GM21825 (cell line): ENCODE measurements at regions not wholly inside any gene's neighbourhood (a gene's known extent, or its start where the extent isn't known, plus 50 kb on each side); places are given as distances from the start of the nearest gene placed in this dataset.

Source experiments
- ATAC-seq: cut with Tn5 transposase; IDR thresholded peaks from one replicate; pipeline ENCODE4 v1.9.1; 2021; ENCODE audit warnings: mild to moderate bottlenecking, moderate library complexity; ENCODE audit not compliant: unreplicated experiment

DNA sequence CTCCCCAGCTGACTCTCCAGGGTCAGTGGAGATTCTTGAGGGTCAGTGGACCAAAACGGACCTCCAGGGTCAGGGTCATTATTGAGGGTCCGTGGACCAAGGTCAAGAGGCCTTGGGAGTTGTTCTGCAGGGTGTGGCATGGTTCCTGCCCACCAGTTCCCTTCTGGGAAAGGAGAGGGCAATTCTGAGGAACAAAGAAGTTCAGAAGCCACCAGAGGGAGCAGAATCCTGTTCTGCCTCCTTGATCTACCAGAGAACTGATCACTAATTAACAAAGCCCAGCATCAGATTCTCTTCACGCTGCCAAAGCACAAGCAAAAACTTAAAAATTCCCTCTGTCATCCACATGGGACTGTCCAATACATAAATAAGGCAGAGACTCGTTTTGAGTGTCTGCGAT is 263.4 kb downstream of the DHX35 start:
- no peak for ATAC-seq

DNA sequence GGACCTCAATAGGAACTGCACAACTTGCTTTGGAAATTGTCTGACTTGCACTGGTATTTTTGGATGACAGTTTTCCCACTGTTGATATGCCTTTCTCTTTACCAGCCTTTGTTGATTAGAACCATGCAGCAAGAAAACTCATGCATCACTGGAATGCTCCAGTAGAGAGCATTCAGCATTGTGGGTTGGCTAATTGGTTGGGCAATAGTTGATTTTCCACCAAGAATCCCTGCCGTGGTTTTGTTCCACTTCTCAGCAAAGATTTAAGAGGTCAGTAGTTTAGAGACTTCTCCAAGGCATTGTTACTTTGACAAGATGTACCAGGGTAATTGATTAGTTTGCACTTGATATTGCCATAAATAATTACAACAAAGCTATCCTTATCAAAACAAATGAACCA is 260.0 kb downstream of the DHX35 start:
- ATAC-seq, result no peak

DNA sequence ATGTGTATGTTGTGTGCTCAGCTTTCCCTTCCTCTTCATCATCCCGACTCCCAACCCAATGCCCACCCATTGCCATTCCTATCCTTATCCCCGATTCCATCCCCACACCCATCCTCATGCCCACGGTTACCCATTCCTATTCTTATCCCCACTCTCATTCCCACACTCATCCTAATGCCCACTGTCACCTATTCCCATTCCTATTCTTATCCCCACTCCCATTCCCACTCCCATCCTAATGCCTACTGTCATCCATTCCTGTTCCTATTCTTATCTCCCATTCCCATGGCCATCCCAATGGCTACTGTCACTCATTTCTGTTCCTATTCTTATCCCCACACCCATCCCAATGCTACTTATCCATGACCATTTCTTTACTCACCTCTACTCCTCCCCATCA is 254.1 kb downstream of the DHX35 start:
- ATAC-seq, result no peak

DNA sequence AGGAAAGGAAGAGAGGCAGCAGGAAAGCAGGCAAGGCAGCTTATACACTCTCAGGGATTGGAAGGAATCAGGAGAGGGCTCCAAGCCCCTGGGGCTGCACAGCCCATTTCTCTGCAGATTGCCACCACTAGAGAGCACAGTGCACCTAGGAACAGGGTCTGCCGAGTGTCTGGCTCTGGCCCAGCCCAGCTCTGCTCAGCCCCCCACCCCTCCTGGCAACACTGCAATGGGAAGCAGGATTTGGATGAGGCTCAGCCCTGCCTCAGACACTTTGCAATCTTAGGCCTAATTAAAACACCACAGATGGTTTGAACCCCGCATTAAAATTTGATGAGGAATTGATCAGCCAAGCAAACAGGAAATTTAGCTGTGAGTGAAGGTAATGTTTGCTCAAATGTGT is 252.7 kb downstream of the DHX35 start:
- ATAC-seq, result no peak

DNA sequence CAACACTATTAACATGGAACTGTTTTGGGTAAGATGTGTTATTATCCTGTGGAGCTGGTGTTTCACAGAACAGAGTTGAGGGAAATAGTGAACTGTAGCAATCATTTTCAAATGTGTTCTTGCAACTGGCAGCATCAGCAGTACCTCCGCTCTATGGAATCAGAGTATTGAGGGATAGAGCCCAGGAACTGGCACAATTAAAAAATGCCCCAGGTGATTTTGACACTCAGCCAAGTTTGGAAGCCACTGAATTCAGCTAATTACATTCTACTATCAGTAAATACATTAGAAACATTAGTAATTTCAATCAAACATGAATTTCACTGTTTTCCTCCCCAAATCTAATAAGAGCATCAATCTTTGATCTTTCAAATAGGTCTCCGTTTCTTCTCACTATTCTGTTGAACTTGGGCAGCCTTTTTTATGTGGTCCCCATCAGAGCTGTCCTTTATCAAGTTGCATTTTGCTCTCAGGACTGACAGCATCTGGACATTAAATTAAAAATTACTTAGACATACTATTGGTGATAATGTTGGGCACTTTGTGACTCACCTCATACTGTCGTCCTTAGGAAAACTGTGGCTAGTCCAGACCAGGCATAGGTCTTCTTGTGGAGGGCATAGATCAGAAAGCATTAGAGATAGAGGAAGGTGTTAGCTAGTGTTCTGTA is 251.5 kb downstream of the DHX35 start:
- no peak for ATAC-seq

DNA sequence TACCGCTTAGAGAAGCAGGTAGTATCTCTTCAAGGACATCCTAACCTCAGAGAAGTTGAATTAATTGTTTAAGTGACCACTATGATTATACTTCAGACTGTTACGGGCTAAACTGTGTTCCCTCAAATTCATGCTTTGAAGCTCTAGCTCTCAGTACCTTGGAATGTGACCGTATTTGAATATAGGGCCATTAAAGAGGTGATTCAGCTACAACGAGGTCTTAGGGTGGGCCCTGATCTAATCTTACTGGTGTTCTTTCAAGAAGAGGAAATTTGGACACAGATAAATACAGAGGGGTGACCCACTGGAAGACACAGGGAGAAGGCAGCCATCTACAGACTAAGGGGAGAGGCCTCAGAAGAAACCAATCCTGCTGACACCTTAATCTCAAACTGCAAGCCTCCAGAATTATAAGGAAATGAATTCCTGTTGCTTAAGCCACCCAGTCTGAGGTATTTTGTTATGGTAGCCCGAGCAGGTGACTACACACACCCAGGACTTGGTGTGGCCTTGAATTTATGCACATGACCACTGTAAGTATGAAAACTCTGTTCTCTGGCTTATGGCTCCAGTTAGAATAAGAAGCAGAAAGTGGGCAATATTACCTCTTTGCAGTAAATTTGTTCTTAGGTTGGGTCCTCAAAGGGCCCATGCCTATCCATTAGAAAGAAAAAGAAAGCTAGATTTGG is 249.1 kb downstream of the DHX35 start:
- ATAC-seq, result no peak

DNA sequence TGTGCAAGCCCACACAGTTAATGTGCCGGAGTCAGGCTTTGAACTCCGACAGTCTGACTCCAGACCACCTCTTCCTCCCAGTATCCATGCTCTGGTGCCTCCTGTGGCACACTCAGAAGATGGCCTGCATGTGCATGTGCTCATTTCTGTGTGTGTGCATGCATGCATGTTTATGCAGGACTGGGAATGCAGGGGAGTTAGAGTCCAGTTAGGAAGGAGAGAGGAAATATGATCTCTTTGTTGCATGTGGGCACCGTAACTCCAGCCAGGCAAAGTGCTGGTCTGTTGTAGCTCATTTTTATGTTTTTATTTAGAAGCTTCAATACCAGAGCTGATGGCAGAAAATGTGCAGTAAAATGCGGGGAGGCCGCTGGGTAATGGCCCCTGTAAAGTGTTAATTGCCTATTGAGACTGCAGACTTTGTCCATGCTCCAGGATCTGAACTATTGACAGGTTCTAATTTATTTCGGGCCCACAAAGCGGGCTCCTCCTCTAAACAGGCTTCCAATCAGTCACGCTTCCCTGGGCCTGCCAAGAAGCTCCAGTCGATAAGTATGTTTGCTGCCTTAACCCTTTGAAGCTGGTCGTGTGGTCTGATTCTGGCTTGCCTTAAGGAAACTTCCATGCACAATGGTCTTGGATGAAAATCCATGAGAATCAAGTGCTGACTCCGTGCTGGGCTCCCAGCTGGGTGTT is 248.3 kb downstream of the DHX35 start:
- ATAC-seq, result no peak

DNA sequence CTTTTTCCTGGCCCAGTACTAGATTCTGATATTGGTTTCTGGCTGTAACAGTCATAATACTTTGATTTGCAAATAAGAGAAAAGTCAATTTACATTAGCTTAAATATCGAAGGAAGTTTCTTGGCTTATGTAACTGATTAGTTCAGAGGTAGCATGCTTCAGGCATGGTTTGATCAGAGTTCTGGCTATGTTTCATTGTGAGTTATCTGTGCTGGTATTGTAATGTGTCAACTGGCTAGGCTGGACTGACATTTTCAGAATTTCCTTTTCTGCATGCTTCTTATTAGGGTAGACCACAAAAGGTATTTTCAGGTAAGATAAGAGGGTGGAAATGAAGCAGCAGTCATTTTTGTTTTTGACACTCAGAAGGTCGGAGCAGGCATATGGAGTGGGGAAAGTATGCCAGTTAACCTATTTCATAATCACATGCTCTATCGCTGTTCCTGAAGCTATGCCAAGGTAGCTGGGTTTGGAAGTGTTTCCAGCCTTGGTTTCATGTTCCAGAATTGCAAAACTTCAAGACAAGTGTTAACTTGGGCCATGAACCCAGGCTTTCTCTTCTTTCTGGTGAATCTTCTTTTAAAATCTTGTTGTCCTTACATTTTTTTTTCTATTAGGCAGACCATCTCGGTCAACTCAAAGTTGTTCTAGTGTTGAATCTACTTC is 244.9 kb downstream of the DHX35 start:
- ATAC-seq, result no peak

DNA sequence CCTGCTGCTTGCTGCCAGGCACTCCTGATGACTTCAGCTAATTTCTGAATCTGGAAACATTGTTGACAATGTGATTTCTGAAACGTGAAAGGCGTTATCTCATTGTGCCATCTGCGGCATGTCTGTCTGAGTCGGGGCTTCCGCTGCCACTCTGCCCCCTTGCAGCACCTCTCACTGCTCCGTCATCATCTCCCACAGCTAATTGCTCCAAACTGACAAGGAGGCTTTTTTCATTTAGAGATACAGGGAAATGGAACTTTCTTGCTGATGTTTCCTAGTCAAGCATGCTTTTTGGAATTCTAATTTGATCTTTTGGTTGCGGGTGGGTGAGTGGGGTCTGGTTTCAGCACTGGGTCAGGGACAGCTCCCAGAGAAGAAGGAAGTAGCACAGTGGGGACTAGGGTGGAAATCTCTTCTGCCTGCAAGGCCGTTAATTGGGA is 233.5 kb downstream of the DHX35 start:
- no peak for ATAC-seq

DNA sequence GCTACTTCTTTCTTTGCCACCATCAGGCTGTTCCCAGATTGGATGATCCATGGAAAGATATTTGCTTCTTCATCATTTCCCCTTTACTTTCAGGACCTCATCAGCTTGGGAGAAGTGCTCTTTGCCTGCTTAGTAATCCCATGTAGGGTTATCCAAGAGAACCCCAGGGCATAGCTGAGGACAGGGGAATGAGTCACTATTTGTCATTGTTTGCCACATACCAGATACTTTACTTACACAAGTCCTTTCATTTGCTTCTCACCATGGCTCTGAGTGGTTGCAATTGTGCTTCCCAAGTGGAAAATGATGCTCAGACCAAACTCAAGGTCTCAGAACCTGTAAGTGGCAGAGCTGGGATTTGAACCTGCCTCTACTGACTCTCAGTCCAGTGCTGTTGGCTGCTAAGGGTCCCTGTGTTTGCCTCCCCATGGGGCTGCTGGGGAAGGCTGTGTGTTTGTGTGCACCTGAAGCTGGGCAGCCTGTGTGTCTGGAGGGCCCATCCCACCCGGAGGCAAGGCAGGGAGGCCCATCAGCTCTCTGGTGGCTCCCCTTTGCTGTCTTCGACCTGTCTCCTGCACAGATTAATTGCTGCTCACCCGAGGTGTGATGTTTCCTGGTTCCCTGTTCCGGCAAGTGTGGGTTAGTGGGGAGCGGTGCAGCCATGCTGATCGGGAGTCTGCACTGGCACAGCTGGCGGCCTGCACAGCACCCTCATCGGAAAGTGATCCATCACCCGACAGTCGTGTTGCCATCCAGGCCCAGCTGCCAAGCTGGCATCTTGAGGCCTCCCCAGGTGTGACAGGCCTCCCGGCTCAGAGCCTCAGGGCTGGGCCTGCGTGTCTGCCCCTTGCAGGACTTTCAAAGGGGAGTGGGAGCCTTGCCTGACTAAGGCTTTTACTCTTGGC is 228.8 kb downstream of the DHX35 start:
- ATAC-seq, result no peak

DNA sequence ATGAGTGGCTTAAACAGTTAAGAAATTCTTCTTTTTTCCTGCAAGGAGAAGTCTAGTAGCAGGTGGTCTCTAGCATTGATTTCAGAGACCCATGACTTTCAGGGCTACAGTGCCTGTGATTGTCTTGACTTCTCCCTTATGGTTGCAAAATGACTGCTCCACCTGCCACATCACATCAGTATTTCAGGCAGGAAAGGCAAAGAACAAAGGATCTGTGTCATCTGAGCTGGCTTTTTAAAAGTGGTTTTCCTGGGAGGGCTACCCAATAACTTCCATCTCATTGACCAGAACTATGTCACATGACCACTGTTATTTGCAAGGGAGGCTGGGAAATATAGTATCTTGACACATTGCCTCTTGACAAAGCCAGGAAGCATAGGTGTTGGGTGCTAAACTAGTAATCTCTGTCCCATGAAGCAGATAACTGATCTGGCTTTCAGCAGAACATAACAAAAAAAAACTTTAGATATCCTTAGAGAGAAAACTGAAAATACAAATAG is 226.2 kb downstream of the DHX35 start:
- ATAC-seq, result no peak

DNA sequence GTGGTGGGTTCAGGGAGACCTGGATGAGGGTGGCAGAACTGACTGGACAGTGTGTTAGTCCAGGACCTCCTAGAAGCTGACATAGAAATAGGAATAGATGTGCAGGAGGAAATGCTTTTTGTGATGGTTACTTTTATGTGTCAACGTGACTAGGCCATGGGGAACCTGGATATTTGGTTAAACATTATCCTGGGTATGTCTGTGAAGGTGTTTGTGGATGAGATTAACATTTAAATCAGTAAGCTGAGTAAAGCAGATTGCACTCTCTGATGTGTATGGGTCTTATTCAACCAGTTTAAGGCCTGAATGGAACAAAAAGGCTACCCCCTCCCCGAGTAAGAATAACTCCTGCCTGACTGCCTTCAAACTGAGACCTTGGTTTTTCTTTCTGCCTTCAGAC is 219.3 kb downstream of the DHX35 start:
- no peak for ATAC-seq

DNA sequence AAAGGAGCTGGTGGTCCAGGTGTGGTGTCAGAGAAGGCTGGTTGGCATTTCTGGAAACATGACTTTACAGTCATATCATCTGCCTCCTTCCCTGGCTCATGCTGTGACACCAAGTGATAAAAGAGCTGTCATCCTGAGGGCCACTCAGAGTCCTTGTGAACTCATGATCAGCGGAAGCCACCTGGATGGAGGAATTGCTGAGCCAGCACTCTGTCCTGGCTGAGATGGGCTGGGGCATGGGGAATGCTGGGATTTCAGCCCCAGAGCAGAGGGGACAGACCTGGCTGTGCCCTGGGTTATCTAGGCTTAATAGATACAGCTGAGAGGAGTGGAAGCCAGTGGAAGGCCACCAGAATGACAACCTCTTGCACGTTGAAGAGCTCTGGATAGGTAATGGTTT is 214.3 kb downstream of the DHX35 start:
- ATAC-seq, result no peak

DNA sequence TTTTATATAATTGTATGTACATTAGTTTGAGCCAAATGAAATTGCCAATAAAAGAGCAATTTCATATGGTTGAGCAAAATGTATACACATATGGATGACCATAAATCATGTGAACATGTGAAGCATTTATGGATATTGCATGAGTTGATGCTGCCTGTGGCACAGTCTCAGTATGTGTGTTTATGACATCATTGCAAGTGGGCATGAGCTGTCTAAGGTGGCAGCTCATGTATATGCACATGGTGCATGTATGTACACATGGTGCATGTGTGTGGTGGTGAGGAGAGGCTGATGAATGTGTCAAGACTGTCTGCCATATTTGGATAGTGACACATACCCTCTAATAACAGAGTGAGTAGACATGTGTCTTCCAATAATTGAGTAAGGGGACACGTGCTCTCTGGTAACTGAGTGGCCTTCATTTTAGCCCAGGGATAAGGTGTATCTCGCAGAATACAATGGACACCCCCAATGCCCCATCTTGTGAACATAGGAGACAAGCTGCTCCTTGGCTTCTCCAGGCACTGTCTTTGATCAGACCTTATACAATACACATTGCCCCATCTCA is 208.8 kb downstream of the DHX35 start:
- ATAC-seq, result no peak

DNA sequence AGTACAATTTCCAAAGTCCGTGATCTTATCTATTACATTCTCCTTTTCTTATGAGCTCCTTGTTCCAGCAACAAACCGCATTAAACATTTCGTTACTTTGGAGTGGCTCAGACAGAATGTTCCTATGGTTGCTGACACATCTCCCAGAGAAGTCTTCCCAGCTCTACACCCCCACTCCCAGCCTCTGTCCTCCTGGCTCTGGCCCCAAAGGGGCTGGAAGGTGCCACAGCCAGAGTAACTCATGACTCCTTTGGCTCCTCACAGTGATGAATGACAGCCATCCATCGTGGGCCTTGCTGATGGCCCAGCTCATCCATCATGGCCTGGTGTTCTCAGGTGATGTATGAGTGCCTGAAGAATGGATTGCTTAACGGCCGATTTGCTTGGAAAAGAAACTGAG is 203.0 kb downstream of the DHX35 start:
- no peak for ATAC-seq

DNA sequence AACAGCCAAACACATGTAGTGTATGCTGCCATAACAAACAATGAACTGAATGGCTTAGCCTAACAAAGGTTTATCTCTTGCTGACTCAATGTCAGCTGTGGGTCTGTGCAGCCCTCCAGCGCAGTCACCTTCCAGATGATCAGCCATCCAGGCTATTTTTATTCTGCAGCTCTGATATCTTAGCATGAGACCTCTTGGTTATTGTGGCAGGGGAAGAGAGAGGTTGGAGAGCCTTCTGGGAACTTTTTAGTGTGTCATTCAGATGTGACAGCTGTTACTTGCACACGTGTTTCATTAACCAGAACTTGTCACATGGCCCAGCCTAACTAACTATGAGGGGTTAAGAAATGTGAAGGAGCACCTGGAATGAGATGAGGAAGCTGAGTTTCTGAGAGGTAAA is 202.5 kb downstream of the DHX35 start:
- ATAC-seq, result no peak

DNA sequence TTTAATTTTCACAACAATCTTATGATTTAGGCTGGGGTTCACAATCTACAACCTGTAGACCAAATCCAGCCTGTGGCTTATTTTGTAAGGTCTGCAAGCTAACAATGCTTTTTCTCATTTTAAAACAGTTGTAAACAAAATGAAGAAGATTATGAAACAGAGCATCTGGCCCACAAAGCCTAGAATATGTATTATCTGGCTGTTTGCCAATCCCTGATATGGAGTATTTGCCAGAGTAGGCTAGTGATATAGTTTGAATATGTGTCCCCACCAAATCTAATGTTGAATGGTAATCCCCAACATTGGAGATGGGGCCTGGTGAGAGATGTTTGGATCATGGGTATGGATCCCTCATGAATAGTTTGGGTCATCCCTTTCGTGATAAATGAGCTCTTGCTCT is 201.8 kb downstream of the DHX35 start:
- no peak for ATAC-seq

DNA sequence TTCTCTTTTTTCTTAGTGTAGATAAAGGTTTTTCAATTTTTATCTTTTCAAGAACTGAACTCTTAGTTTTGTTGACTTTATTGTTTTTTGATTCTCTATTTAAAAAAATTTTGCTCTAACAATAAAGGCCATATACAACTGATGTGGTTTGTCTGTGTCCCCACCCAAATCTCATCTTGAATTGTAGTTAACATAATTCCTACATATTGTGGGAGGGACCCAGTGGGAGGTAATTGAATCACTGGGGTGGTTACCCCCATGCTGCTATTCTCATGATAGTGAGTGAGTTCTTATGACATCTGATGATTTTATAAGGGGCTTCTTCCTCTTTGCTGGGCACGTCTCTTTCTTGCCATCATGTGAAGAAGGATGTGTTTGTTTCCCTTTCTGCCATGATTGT is 199.8 kb downstream of the DHX35 start:
- no peak for ATAC-seq

DNA sequence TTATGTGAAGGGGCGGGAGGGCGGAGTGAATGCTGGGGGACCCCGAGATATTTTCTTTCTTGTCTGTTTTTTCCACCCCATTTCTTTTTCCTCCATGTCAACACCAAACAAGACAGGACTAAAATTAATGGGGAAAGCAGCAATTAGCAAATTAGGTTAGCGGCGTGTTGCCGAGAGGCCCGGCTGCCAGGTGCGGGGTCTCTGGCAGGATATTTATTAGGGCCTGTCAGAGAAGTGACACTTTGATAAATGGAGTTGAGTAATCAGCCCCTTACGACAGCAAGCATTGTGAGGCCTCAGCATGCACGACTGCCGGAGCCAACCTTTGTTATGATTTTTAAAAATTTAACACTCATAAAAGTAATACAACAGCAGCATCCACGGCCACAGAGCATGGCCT is 193.8 kb downstream of the DHX35 start:
- ATAC-seq, result no peak

DNA sequence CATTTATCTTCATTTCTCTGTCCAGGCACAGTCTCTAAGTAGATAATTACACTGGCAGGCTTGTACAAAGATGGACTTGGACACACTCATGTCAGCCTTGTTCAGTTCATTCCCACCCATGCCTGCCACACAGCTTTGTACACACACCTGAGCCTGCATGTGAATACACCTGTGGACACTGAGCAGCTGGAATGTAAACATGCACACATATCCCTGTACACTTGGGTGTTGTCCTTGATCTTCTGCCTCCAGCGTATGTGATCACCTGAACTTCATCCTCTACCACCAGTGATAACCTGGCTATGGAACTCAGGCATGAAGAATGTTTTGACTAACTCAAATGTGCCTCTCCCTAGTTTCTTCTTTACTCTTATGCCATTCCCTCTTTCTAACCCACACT is 190.6 kb downstream of the DHX35 start:
- no peak for ATAC-seq
